ENCODE measurements at regions not wholly inside any gene's neighbourhood (a gene's known extent, or its start where the extent isn't known, plus 50 kb on each side); places are given as distances from the start of the nearest gene placed in this dataset.

DNA sequence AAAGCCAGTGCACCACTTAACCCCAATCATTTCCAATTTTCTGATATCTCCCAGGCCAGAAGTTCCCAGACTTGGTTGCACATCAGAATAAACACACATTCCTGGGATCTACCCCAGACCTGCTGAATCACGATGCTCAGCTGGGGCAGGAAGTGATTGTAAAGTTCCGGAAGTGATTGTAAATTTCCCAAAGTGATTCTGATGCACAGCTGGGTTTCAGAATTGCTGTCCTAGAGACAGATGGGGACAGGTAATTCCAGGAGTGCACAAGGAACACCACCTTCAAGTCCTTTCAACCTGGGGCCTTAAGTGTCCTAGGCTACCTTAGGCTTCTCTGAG lies 104.2 kb upstream of the EEPD1 start:
- H2AK5ac ChIP-seq (ENCODE audit: insufficient read length, low read length): no peak overlapping the region
- H4K8ac ChIP-seq (replicated peaks; ENCODE audit: insufficient read length, low read depth, low read length): no peak overlapping the region
- no peaks in the 10 kb centered on the region for H3K79me2 ChIP-seq (ENCODE audit: insufficient read depth, low read length)
- no peak overlapping the region for H2AFZ ChIP-seq (ENCODE audit: low read length)
- Mint-ChIP-seq H3K4me1 (peaks cover 41 to 55% of the 10 kb centered on the region in 2 experiments), H3K27me3 (ENCODE audit: low read depth) (peaks cover 2% of the 10 kb centered on the region; the same call in 1 of the 2 replicates), H3K4me3 (no peak overlapping the region), H3K27ac (no peak overlapping the region), H3K36me3 (ENCODE audit: insufficient read depth in 1 of 3, low read depth in 3 of 3) (no peaks in the 10 kb centered on the region), H3K9me3 (no peaks in the 10 kb centered on the region)
- TF ChIP-seq, protein P1, sequence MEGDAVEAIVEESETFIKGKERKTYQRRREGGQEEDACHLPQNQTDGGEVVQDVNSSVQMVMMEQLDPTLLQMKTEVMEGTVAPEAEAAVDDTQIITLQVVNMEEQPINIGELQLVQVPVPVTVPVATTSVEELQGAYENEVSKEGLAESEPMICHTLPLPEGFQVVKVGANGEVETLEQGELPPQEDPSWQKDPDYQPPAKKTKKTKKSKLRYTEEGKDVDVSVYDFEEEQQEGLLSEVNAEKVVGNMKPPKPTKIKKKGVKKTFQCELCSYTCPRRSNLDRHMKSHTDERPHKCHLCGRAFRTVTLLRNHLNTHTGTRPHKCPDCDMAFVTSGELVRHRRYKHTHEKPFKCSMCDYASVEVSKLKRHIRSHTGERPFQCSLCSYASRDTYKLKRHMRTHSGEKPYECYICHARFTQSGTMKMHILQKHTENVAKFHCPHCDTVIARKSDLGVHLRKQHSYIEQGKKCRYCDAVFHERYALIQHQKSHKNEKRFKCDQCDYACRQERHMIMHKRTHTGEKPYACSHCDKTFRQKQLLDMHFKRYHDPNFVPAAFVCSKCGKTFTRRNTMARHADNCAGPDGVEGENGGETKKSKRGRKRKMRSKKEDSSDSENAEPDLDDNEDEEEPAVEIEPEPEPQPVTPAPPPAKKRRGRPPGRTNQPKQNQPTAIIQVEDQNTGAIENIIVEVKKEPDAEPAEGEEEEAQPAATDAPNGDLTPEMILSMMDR (conservative IDR thresholded peaks at IDR 0.05): no peak
- H3K56ac ChIP-seq (ENCODE audit: insufficient read length, low read depth, low read length): no peak overlapping the region
- WGBS (ENCODE audit: extremely low coverage, insufficient read length, low lambda C conversion rate): no CpG with 5 or more reads among the region's 2 CpGs
- H3K9me3 ChIP-seq (ENCODE audit: control insufficient read depth, low read depth, low read length): no peaks in the 10 kb centered on the region
- H3K4me1 ChIP-seq (ENCODE audit: insufficient read depth, low read length): peaks cover 17% of the 10 kb centered on the region; the same call in 1 of the 2 replicates
- H2BK15ac ChIP-seq (ENCODE audit: low read depth, low read length): no peak overlapping the region
- no peak for DNase-seq
- H3K18ac ChIP-seq (ENCODE audit: insufficient read length, low read depth, low read length): no peak overlapping the region
- no peak overlapping the region for H4K91ac ChIP-seq (ENCODE audit: insufficient read length, low read depth, low read length)
- no peaks in the 10 kb centered on the region for H3K79me1 ChIP-seq (ENCODE audit: insufficient read depth, low read depth, low read length, poor library complexity, severe bottlenecking)
- H3K4ac ChIP-seq (ENCODE audit: low read depth, low read length): no peak overlapping the region
- H4K5ac ChIP-seq (ENCODE audit: insufficient read length, low read depth, low read length): no peak overlapping the region
- no peak overlapping the region for H2BK12ac ChIP-seq (ENCODE audit: insufficient read length, low read depth, low read length)
- no peak overlapping the region for H2BK120ac ChIP-seq (ENCODE audit: low read depth, low read length, poor library complexity, severe bottlenecking)
- no peak overlapping the region for H3T11ph ChIP-seq (ENCODE audit: low read length)
- no peak overlapping the region for H3K4me2 ChIP-seq (ENCODE audit: insufficient read depth, insufficient read length, low read length)
- H3K23me2 ChIP-seq (ENCODE audit: insufficient read length, low read depth, low read length, poor library complexity, severe bottlenecking): no peaks in the 10 kb centered on the region
- no peak overlapping the region for H3K9ac ChIP-seq (ENCODE audit: extremely low read depth, insufficient read length, low read length)
- no peak overlapping the region for H3K14ac ChIP-seq (ENCODE audit: insufficient read depth, low read length)
- no peak overlapping the region for H3K23ac ChIP-seq (ENCODE audit: insufficient read length, low read depth, low read length)
- H3K27ac ChIP-seq (ENCODE audit: insufficient read length, low read depth, low read length): no peak overlapping the region
- no peaks in the 10 kb centered on the region for H4K20me1 ChIP-seq (ENCODE audit: control insufficient read depth, insufficient read depth, insufficient read length)
- no peak overlapping the region for H2BK20ac ChIP-seq (ENCODE audit: low read depth, low read length, poor library complexity, severe bottlenecking)
- H2BK5ac ChIP-seq (ENCODE audit: insufficient read length, low read length): no peak overlapping the region
- H3K27me3 ChIP-seq (ENCODE audit: insufficient read depth, low read length): no peaks in the 10 kb centered on the region
